ENCODE measurements at regions not wholly inside any gene's neighbourhood (a gene's known extent, or its start where the extent isn't known, plus 50 kb on each side); places are given as distances from the start of the nearest gene placed in this dataset.
A peak's percentile ranks its signal among the peaks of the same experiment; 100 is the strongest.

DNA sequence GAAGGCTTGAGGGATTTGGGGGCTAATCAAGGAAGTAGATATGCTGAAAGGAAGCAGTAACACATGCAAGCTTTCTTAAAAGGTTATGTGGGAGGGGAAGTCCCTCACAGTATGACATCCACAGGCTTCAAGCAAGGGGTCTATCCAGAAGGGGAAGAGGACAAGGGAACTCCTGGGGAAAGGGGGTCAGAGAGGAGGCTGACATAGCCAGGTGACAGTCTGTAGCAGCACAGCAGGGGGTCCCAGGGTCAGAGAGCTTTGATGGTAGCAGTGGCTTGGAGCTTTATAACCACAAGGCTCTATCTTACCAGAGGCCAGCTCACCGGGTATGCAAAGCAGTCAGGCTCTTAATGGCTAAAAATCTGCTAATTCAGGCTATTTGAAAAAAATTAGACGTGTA, 150.6 kb upstream of the NSMCE3 start:
- no peak for DNase-seq

DNA sequence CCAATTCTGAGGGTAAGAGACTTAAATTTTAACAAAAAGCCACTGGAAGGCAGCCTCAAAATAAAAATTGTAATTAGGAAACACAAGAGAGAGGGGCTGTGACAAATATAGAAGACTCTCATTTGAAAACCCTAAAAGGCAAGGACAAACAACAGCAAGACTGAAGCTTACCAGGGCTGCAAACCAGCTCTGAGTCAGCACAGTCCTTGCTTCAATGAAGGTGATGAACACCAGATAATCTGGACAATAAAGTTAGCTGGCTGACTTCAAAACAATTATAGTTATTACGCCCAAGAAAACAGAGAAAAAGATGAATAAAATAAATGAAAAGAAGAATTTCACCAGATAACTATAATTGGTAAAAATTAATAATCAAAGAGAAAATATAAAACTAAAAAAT, 149.3 kb upstream of the NSMCE3 start:
- DNase-seq, result no peak

DNA sequence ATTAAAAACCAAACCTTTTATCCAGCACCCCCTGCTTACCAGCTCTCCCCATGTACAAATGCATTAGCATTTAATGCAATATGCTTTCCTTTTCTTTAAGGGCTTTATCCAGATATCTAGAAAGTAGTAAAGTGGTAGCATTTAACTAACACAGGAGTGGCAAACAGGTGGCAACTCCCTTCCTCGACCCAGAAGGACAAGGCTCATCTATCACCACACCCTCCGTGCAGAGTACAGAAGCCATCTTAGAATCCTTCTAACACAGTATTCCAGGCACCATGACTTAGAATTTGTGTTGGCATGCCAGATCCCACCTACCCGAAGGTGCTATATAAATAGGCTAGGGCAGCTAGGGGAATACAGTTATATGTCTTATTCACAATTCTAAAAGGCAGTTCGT, 148.6 kb upstream of the NSMCE3 start:
- DNase-seq, result no peak

DNA sequence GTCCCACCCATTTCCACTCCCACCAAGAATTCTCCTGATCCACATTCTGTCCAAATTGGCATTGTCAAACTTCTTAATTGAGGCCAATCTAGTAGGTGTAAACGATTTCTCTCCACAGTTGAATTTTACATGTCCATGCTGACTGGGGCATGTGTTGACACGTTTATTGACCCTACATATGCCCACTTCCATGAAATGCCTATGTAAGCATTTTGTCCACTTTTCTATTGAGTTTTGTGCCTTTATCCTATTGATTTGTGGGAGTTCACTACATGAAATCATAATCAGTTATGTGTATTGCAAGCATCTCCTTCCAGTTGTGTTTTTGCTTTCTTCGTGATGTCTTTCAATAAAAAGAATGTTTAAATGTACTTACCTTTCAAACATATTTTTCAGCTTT, 141.7 kb upstream of the NSMCE3 start:
- DNase-seq, result no peak

DNA sequence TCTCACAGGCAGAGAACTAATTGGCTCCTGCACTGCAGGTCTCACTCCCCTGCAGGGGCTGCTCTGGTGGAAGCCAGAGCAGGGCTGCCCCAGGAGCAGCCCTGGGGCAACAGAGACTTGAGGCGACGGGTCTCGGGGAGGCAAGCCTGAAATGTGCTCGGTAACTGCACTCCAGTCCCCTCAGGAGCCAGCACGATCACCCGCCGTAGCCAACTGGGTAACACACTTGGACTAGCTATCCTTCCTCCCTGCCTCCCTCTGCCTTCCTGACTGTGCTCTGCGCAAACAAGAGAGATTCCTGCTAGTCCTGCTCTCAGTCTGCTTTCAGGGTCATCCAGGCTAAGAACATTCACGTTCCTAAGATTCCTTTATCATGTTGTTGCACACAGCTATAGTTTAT, 140.7 kb upstream of the NSMCE3 start:
- DNase-seq, result no peak

DNA sequence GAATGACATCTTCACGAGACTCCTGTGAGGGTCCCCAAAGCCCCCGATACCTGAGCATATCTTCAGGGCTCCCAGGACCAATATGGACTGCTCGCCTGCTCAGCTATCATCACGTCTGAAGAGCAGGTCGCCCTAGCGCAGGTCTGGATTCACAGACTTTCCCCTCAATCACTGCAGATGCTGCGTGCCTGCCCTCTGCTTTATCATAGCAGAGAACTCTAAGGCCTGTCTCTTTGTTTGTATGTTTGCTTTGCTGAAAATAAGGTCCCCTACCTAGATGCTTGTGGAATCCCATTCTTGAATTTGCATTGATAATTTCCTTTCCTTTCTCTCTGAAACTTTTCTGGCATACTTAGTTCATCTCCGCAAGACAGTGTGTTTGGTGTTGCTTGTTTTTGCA, 140.3 kb upstream of the NSMCE3 start:
- DNase-seq, result no peak

DNA sequence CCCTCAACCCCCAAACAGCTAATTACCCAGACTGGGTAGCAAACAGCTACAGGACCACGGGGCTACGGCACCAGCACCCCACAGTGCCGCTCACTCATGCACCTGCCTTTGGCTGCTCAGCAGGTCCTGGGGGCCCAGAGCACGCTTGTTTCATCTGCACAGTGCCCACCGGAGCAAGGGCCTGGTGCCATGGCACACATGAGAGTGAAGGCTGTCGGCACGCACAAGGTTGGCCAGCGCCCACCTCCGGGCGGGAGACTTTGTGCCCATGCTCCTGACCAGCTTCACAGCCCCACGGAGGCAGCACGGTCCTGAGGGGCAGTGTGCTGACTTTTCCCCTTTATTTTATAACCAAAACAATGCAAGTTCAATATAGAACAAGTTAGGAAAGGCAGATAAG, 135.9 kb upstream of the NSMCE3 start:
- DNase-seq, result no peak

DNA sequence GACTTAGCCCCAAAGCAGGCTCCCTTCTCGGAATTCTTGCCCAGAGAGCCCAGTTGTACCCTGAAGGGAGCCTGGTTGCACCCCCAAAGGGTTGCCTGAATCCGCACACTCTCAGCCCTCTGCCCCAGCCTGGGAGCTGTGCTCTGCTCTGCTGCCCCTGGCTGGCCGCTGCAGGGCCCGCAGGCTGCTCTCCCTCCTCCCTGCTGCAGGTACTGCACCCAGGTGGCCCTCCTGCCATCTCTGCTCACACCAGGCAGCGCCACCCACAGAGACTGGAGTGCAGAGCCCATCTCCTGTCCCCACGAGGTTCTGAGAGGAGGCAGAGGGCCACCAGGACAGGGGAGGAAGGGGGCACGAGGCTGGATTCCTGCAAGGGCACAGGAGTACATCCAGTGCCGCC, 134.2 kb upstream of the NSMCE3 start:
- DNase-seq, result peak; percentile 10

DNA sequence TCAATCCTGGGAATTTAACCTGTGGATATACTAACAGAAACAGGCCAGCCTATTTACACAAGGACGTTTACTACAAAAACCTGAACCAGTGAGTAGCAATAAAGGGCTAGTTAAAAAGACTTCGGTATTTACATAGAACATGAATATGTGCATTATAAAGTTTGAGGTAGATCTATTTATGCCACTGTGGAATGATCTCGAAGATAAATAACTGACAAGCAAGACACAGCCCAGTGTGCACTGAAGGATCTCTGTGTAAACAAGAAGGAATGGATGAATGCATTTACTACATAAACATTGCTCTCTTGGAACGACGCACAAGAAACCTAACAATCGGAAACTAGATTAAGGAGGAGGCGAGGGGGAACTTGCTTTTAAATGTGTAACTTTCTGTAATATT, 132.0 kb upstream of the NSMCE3 start:
- no peak for DNase-seq

DNA sequence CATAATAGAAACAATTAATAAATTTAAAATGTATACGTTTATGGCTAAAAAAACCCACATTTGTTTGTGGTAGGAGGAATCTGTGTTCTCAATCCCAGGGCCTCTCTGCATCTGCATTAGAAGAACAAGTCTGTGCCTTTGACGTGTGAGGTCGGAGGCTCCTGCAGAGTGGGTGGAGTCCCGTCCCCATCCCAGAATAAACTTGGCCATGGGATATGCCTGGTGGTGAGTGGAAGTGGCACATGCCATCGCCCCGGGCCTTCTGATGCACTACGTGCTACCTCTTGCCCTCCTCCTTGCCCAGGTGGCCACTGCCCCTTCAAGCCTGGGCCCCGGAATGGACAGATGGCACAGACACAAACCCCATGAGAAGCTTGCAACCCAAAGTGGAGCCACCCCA, 131.1 kb upstream of the NSMCE3 start:
- no peak for DNase-seq

DNA sequence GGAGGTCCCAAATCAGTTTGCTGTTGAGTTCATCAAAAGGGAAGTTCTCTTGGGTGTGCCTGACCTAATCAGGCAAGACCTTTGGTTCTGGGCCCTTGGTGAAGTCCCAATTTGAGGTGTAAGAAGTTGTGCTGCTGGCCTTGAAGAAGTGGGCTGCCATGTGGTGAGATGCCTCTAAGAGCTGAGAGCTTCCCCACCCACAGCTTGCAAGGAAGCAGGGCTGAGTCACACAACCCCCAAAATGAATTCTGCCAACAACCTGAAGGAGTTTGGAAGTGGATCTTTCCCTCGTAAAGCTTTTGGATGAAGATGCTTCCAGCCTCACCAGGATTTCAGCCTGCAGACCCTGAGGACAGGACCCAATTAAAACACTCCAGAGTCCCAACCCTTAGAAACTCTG, 129.3 kb upstream of the NSMCE3 start:
- no peak for DNase-seq

DNA sequence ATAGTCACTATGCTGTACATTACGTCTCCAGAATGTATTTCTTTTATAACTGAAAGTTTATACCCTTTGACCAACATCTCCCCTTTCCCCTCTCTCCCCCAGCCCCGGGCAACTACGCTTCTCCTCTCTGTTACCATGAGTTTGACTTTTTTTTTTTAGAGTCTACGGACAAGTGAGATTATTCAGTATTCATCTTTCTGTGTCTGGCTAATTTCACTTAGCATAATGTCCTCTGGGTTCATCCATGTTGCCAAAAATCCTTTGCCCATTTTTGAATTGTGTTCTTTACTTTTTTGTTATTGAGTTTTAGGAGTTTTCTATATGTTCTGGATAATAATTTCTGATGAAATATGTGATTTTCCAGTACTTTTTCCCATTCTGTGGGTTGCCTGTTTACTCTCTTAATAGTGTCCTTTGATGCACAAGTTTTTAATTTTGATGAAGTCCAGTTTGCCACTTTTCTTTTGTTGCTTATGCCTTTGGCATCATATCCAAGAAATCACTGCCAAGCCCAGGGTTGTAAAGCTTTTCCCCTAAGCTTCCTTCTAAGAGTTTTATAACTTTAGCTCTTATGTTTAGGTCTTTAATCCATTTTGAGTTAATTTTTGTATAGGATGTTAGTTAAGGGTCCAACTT, 126.7 kb upstream of the NSMCE3 start:
- DNase-seq, result no peak

DNA sequence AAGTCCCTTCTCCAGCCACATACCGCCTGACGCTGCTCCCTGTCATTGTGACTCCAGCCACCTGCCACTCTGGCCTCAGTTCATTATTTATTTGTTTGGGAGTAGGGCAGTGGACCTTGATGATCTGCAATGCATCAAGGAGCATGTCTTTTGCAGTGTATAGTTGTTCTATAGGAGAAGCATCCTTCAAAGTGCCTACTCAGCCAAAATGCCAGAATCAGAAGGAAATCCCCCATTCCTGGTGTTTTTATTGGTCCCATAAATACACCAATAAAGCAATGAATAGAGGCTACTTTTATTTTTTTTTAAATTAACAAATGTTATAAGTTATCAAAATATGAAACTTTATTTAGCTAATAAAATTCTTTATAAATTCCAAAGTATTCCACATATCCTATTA, 123.8 kb upstream of the NSMCE3 start:
- no peak for DNase-seq

DNA sequence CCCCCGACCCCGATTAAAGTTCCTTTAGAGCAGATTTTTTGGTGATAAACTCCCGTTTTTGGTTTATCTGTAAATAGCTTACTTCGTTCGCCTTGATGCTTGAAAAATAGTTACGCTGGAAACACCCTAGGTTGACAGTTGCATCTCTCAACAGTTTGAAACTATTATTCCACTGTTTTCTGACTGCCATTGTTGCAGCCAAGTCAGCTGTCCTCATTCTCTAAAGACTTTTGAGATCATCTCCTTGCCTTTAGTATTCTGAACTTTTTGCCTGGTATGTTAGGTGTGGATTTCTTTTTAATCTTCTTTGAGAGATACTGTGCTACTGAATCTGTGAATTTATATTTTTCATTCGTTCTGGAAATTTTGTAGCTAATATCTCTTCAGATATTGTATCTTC, 122.7 kb upstream of the NSMCE3 start:
- no peak for DNase-seq

DNA sequence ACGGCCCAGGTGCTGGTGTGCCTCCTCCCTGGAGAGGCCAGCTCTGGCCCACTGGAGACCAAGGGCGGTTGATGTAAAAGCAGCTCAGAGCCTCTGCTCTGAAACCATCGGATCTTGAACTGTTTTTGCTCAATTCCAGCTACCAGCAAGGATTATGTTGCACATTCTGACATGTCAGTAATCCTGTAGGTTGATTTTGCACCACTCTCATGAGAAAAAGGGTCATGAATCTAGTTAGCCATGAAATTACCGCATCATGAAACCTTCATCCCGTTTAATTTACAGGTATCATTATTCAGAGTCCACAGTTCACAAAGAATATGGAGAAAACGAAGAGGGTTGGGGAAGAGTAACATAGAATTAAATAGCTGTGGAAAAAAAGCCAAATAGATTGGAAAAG, 120.4 kb upstream of the NSMCE3 start:
- no peak for DNase-seq

DNA sequence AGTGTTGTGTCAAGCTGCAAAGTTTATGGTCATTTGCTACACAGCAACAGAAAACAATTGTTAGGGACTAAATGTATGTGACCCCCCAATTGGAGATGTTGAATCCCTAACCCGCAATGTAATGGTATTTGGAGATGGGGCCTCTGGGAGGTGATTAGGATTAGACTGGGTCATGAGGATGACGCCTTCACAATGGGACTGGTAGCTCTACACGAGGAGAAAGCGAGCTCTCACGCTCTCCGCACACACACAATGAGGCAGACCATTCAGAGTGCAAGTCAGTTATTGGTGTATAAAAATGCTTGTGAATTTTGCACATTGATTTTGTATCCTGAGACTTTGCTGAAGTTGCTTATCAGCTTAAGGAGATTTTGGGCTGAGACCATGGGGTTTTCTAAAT, 116.9 kb upstream of the NSMCE3 start:
- no peak for DNase-seq

DNA sequence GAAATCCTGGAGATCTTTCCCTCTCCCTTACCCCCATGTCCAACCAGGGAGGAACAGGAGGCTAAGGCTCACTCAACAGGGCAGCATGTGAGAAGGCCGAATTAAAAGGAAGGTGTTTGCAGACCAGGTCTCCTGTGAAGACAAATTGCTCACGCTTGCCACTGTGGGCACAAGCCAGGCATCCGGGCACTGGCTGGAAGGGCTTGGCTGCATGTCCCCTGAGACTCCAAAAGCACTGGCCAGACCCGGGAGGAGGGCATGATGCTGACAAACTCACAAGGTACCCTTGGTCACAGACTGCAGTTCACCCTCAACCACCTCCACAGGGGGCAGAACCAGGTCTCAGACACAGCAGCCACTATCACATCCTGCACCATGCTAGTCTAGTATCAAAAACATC, 113.7 kb upstream of the NSMCE3 start:
- no peak for DNase-seq

DNA sequence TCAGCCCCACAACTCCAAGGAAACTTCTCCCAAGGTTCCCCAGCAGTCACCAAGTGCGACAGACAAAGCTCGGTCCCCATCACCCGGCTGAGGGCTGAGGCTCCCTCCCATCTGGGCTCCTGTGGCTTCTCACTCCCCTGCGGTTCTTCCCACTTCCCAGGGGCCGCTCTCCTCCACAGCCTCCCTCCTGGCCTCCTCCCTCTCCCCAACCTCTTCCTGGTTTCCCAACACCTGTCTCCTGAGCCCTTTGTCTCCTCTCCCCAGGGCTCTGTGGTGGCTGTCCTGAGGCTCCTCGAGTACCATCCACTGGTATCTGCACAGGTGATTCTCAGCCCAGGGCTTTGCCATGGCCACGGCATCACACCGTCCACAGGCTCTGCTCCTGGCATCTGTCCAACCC, 113.2 kb upstream of the NSMCE3 start:
- no peak for DNase-seq

DNA sequence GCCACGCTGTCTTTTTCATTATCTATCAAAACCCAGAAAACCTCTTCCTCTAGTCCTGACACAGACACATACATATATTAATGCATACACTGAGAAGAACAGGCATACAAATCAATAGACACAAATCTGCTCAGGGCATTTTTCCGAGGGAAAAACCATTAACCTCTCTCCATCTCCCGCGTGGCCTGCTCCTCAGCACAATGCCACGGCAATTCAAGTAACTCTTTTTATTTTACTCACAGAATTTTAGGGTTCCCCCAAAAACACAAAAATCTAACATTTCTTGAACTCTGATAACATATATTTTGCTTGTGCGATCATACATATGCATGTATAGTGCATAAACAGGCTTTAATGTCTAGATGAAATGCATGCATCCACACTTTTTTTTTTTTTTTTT, 110.8 kb upstream of the NSMCE3 start:
- no peak for DNase-seq

DNA sequence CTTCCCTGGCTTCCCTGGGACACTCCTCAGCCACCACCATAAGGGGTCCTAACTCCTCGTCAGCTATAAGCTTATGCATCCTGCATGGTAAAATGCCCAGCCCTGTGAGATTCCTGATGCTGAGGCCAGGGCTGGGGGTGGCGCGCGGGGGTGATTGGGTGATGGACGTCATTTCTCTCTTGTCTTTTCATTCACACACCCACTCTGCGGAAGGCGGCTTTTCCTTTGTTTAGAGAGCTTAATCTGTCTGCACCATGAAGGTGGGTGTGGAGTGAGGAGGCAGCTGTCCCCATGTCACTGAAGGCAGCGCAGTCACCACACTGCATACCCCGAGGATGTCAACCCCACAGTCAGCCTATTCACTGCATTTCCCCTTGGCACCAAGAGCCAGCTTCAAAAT, 110.0 kb upstream of the NSMCE3 start:
- no peak for DNase-seq

DNA sequence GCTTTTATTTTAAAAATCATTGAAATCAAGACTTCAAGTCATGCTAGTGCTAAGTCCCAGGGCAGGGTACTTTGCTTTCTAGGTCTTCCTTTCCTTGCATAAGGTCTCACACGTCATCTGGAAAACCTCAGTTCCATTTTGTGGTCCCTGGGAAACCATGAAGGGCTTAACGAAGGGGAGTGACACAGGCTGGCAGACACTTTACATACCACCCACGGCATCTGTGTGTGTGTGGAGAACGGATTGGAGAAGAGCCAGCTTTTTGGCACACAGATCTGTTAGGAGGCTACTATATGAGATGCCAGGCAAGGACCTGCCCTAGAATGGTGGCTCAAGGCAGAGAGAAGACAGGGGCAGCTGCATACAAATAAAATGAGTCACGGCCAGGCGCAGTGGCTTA, 107.5 kb upstream of the NSMCE3 start:
- no peak for DNase-seq

DNA sequence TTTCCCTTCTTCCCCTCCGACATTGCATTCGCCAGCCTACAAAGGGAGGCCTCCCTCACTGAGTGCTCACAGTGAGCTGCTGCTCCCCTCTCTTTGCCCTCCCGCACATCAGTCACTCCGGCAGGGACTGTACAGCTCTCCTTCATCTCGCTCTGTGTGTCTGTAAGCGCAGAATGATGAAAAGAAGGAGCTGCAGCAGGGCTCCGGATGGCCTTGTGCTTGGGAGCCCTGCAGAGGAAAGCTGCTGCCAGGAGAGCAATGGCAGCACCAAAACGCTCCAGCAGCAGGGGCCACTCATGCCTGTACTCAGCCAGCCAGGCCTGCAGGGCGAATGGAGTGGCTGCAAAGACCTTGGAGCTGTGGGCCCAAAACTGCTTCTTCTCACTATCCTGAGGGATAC, 107.0 kb upstream of the NSMCE3 start:
- no peak for DNase-seq

DNA sequence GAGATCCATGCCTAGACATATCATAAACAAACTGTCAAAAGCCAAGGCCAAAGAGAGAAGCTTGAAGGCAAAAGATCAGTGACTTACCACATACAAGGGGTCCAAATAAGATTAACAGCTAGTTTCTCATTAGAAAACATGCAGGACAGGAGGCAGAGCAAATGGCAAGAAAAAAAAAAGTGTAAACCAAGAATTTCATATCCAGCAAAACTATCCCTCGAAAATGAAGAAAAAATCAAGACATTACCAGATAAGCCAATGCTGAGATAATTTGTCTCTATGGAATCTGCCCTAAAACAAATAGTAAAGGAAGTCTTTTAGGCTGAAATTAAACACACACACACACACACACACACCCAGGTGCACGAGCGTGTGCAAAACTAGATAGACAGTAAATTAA, 99.6 kb upstream of the NSMCE3 start:
- no peak for DNase-seq

DNA sequence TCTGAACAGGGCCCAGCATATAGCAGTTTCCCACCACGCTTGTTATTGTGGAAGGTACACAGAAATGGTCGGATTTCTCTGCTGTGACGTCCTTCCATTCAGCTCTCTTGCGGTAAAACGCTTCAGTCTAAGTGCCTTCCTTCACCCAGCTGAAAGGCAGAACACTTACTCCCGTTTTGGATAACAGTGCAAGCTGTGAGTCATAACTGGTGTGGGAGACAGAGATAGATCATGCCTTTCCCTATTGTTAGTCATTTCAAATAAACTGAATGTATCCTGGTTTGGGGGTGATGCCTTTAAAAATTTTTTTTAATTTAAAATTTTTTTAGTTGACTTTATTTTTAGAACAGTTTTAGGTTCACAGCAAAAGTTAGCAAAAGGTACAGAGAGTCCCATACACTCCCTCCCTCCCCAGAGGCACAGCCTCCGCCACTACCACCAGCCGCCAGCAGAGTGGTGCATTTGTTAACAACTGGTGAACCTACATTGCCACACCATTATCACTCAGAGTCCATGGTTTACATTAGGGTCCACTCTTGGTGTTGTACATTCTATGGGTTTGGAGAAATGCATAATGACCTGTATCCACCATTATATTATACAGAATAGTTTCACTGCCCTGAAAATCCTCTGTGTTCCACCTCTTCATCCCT, 94.9 kb upstream of the NSMCE3 start:
- no peak for DNase-seq

DNA sequence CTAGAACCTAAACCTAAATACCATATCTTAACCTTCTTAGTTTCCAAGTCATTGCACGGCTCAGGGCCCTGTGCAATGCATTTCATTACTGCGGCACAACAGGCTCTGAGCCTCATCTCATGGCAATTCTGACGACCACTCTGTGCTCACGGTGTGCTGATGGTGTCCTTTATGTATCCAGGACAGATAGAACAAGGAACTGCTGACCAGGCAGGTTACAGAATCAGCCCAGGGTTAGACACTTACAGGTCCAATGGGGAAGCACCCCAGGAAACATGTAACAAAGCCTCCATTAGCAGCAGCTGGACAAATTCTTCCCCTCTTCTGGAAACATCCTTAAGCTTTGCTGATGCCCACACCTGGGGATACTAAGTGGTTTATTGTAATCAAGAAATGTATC, 91.9 kb upstream of the NSMCE3 start:
- DNase-seq, result no peak

Data from right kidney (tissue), 1 donor.